Effector memory CD8-positive, alpha-beta T cell (primary cell): ENCODE measurements at regions not wholly inside any gene's neighbourhood (a gene's known extent, or its start where the extent isn't known, plus 50 kb on each side); places are given as distances from the start of the nearest gene placed in this dataset.
A peak's percentile ranks its signal among the peaks of the same experiment; 100 is the strongest.

Experiments
- ATAC-seq: fragments of 150-1000 bp; cut with Tn5 transposase; replicated peaks from 2 replicates; pipeline ENCODE4 v1.10.0; 2021; ENCODE audit warnings: mild to moderate bottlenecking, moderate library complexity
- DNase-seq, 3 experiments: peaks; one replicate each; pipeline ENCODE4 v3.0.0; 2021
- H3K27ac Mint-ChIP-seq, 2 donors: one replicate each; pipeline ENCODE4 v1.8.0; 2022; ENCODE audit warnings: mild to moderate bottlenecking in 2 of 2, mixed read lengths in 2 of 2, moderate library complexity in 2 of 2
- H3K27me3 Mint-ChIP-seq, 2 donors: one replicate each; pipeline ENCODE4 v1.8.0; 2022; ENCODE audit warnings: mixed read lengths in 2 of 2
- H3K36me3 Mint-ChIP-seq: one replicate; pipeline ENCODE4 v1.8.0; 2022; ENCODE audit warnings: mild to moderate bottlenecking, moderate library complexity, mixed read lengths; ENCODE audit not compliant: insufficient read depth
- H3K4me1 Mint-ChIP-seq, 2 donors: one replicate each; pipeline ENCODE4 v1.8.0; 2022; ENCODE audit warnings: low read depth in 2 of 2, mixed read lengths in 2 of 2
- H3K4me3 Mint-ChIP-seq, 2 donors: one replicate each; pipeline ENCODE4 v1.8.0; 2022; ENCODE audit warnings: mild to moderate bottlenecking in 2 of 2, mixed read lengths in 2 of 2, moderate library complexity in 2 of 2
- H3K9me3 Mint-ChIP-seq, 2 donors: one replicate each; pipeline ENCODE4 v1.8.0; 2022; ENCODE audit warnings: mixed read lengths in 2 of 2

GRCh38 chr3:18510947-18511346, 85.8 kb upstream of the SATB1 start:
- Mint-ChIP-seq H3K4me1 (no peaks in the 10 kb centered on the region), H3K4me3 (no peak overlapping the region), H3K27me3 (no peaks in the 10 kb centered on the region), H3K36me3 (no peaks in the 10 kb centered on the region), H3K27ac (no peak overlapping the region), H3K9me3 (no peaks in the 10 kb centered on the region)
- DNase-seq (no peak), ATAC-seq (no peak)

- no peaks in the 10 kb centered on the region for H3K4me1 Mint-ChIP-seq
- H3K36me3 Mint-ChIP-seq: no peaks in the 10 kb centered on the region
- no peaks in the 10 kb centered on the region for H3K9me3 Mint-ChIP-seq
- no peak for ATAC-seq
- no peaks in the 10 kb centered on the region for H3K27me3 Mint-ChIP-seq
- DNase-seq: no peak
- H3K27ac Mint-ChIP-seq: no peak overlapping the region
- H3K4me3 Mint-ChIP-seq: no peak overlapping the region
These were observed 82.2 kb upstream of the SATB1 start for GRCh38 chr3:18507333-18507732.

DNA sequence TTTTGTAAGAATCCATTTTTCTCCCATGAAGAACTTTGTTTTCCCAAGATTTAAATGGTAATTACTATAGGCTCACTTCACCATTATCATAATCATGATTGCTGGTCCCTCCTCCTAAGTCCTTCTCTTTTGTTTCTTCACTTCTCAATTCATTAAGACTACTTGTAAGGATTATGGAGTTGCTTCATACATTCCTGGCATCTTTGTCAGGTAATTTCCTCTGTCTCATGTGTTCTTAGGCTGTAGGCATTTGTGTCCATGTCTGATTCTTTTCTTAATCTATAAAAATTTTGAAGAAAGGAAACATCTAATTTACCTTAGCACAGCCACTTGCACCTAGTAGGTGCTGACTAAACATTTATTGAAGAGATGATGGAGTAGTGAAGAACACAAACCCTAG, 79.9 kb upstream of the SATB1 start:
- no peak overlapping the region for H3K27ac Mint-ChIP-seq
- DNase-seq (no peak), ATAC-seq (no peak)
- no peaks in the 10 kb centered on the region for H3K36me3 Mint-ChIP-seq
- H3K4me3 Mint-ChIP-seq: no peak overlapping the region
- no peaks in the 10 kb centered on the region for H3K9me3 Mint-ChIP-seq
- no peaks in the 10 kb centered on the region for H3K4me1 Mint-ChIP-seq
- H3K27me3 Mint-ChIP-seq: no peaks in the 10 kb centered on the region

DNA sequence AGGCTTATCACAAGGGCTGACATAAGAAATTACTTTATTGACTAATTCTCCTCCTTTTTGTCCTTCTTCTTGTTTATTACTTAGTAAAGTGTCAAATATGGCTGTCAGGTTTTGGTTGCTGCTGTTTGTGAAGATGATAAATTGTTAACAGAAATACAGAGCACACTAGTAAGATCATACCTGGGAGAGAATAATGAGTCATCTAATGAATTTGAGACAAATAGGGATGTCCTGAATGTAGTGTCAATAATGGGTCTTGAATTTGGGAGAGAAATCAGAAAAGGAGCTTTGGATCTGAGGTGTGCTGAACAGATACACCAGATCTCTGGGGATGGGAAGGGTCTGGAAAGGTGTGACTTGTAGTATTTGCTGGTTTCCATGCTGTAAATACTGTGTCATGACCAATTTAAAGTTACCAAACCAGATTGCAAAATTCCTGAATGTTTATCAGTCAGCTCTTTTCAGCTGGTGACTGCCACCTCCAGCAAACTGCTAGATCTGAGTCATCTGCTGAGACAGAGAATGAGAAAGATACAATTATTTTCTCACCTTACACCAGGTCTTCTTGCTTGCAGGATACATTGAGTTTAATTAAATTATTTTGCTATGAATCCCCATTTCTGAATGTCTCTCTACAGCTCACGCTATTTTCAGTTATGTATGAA, 76.7 kb upstream of the SATB1 start:
- Mint-ChIP-seq H3K4me3 (no peak overlapping the region), H3K4me1 (peaks cover 7 to 13% of the 10 kb centered on the region in 2 donors), H3K27ac (peak overlapping the region in 1 of 2 donors; percentile 10), H3K36me3 (no peaks in the 10 kb centered on the region), H3K9me3 (no peaks in the 10 kb centered on the region), H3K27me3 (no peaks in the 10 kb centered on the region)
- ATAC-seq (no peak), DNase-seq (no peak)

- no peak overlapping the region for H3K27ac Mint-ChIP-seq
- no peak for ATAC-seq
- H3K9me3 Mint-ChIP-seq: no peaks in the 10 kb centered on the region
- no peaks in the 10 kb centered on the region for H3K27me3 Mint-ChIP-seq
- H3K36me3 Mint-ChIP-seq: no peaks in the 10 kb centered on the region
- H3K4me3 Mint-ChIP-seq: no peak overlapping the region
- H3K4me1 Mint-ChIP-seq: peaks cover 7 to 13% of the 10 kb centered on the region in 2 donors
- no peak for DNase-seq
These were observed 75.2 kb upstream of the SATB1 start for GRCh38 chr3:18500322-18500721.

- H3K9me3 Mint-ChIP-seq: no peaks in the 10 kb centered on the region
- DNase-seq (peak in 2 of 3 experiments; percentile 4 to 9), ATAC-seq (peak; percentile 83)
- H3K36me3 Mint-ChIP-seq: no peaks in the 10 kb centered on the region
- peak overlapping the region in 1 of 2 donors; percentile 14 for H3K27ac Mint-ChIP-seq
- H3K4me1 Mint-ChIP-seq: peaks cover 7 to 13% of the 10 kb centered on the region in 2 donors
- H3K4me3 Mint-ChIP-seq: peak overlapping the region in 1 of 2 donors; percentile 39
- H3K27me3 Mint-ChIP-seq: no peaks in the 10 kb centered on the region
These were observed 74.2 kb upstream of the SATB1 start for GRCh38 chr3:18499301-18499700.

DNA sequence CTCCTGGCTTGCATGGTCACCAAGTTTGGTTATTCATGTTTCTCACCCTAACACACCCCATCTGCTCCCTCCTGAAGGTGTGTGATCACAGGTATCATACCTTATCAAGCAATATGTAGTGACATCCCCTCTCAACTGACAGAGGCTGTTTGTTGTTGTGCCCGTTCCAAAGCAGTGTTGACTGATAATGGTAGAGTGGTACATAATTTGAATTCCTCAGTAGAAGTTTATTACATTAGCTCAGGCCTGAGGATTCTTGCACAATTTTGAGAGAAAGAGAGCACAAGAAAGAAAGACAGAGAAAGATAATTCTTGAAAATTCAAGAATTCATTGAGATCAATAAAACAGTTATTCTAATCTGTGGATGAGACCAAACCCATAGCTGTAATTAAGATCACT, 69.1 kb upstream of the SATB1 start:
- no peak for ATAC-seq
- Mint-ChIP-seq H3K27ac (no peak overlapping the region), H3K4me1 (peaks cover 18% of the 10 kb centered on the region in 2 donors), H3K27me3 (no peaks in the 10 kb centered on the region), H3K4me3 (no peak overlapping the region), H3K9me3 (no peaks in the 10 kb centered on the region), H3K36me3 (no peaks in the 10 kb centered on the region)
- no peak for DNase-seq

DNA sequence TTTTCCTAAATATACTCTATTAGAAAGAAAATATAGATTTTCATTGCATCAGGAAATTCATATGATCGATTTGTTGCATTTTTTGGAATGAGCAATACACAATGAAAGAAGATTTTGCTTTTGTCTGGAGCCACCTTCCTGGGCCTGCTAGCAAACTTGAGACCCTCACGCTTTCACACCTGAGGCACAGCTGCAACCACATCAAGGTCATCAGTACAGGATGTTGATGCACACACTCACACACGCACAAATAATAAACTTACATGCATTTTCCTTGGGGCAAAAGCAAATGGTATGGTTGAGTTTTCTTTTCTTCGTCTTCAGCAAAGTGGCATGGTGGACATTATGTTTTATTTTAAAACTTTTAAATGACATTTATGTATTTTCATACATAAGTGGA, 64.8 kb upstream of the SATB1 start:
- DNase-seq: peak in 1 of 3 experiments; percentile 8
- Mint-ChIP-seq H3K27ac (peak overlapping the region; percentile 71 to 72), H3K9me3 (no peaks in the 10 kb centered on the region), H3K4me1 (peaks cover 12 to 20% of the 10 kb centered on the region in 2 donors), H3K36me3 (no peaks in the 10 kb centered on the region), H3K4me3 (peak overlapping the region; percentile 18 to 40), H3K27me3 (no peaks in the 10 kb centered on the region)
- ATAC-seq: peak; percentile 77

- ATAC-seq (no peak), DNase-seq (no peak)
- no peaks in the 10 kb centered on the region for H3K27me3 Mint-ChIP-seq
- H3K4me1 Mint-ChIP-seq: no peaks in the 10 kb centered on the region
- H3K4me3 Mint-ChIP-seq: no peak overlapping the region
- H3K36me3 Mint-ChIP-seq: no peaks in the 10 kb centered on the region
- no peaks in the 10 kb centered on the region for H3K9me3 Mint-ChIP-seq
- no peak overlapping the region for H3K27ac Mint-ChIP-seq
These were observed 58.1 kb upstream of the SATB1 start for GRCh38 chr3:18483226-18483625.

DNA sequence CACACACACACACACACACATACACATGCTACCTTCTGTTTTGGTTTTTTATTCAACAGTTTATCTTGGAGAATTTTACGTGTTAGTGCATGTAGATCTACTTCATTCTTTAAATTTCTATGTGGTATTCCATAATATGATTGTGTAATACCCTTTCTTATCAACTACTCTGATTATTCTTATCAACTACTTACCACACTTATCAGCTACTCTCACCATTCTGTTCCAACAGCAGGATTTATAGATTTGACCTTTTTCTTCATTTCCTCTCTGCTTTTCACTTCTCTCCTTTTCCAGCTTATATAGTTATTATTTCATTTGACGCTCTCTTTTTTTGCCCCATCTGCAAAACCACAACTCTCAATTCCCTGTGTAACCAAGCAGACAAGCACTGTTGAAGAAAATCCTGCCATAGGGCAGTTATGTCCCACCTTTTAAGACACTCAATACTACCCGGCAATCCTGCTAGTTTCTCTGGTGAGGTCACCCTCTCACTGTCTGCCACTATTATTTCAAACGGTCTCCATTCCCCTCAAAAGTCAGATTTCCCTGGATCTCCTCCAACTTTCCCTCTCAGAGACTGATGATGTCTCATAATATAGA, 56.9 kb upstream of the SATB1 start:
- no peak overlapping the region for H3K4me3 Mint-ChIP-seq
- no peaks in the 10 kb centered on the region for H3K36me3 Mint-ChIP-seq
- H3K4me1 Mint-ChIP-seq: no peaks in the 10 kb centered on the region
- H3K27ac Mint-ChIP-seq: no peak overlapping the region
- no peak for DNase-seq
- no peaks in the 10 kb centered on the region for H3K9me3 Mint-ChIP-seq
- H3K27me3 Mint-ChIP-seq: no peaks in the 10 kb centered on the region
- ATAC-seq: no peak

DNA sequence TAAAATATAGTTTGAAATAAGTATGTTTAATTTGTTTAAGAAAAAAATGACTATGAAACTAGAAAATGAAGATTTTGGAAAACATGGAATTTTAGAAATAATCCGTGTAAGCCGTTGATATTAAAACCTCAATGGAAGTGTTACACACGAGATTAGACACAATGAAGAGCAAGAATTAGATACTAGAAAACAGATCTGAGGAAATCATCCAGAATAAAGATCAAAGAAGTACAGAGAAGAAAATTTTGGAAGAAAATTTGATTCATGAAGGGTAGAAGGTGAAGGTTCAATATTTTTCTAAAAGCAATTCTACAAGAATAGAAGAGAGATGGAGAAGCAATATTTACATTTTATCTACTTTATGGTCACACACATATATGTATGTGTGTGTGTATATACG, 52.5 kb upstream of the SATB1 start:
- Mint-ChIP-seq H3K36me3 (peaks cover 4% of the 10 kb centered on the region), H3K27ac (no peak overlapping the region), H3K9me3 (no peaks in the 10 kb centered on the region), H3K4me3 (no peak overlapping the region), H3K4me1 (no peaks in the 10 kb centered on the region), H3K27me3 (no peaks in the 10 kb centered on the region)
- DNase-seq: no peak
- ATAC-seq: no peak
